ENCODE measurements at regions not wholly inside any gene's neighbourhood (a gene's known extent, or its start where the extent isn't known, plus 50 kb on each side); places are given as distances from the start of the nearest gene placed in this dataset.
"Not testable (repeated sequence)": the region's sequence is repeated elsewhere in the genome, so short reads cannot be mapped to it uniquely, and the experiment has no call there.

DNA sequence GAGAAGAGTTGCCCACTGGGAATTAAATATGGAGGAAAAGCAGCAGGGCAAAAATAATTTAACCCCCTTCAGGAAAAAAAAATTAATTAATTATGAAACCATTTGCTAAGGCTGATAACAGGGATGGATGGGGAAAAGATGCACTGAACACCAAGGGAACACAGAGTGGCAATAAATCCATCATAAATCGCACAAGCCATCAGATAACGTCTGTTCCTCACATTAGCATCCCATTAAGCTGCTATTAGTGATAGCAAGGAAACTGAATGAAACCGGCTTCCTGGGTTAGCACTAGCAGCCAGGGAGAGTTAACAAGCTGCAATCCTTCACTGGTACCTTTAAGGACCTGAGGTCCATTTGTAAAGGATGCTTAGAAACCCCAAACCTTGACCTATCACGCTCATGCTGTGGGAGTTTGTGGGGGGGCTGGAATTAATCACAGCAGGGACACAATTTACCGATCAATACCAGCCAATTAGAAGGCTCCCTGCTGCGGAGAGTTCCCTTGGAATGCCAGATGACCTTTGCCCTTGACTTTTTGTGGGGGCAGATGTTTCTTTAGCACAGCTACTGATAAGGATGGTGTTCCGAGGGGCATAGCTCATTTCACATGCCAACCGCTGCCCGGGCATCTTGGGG lies 175.5 kb upstream of the KLF7 start:
- no peak for DNase-seq
- H3K27ac ChIP-seq (ENCODE audit: low read length): no peak overlapping the region
- intact Hi-C loops (cut with micrococcal nuclease): no loop called here
- H3K36me3 Mint-ChIP-seq: no peaks in the 10 kb centered on the region
- no peak for ATAC-seq
- WGBS (ENCODE audit: insufficient coverage): 94% methylated on average over 9 of the region's 9 CpGs
- no peaks in the 10 kb centered on the region for H3K9me3 Mint-ChIP-seq
- no peaks in the 10 kb centered on the region for H3K27me3 ChIP-seq (ENCODE audit: control insufficient read depth, insufficient read depth, low read length)
- H3K27me3 Mint-ChIP-seq (ENCODE audit: low read depth in 2 of 2): peaks cover 5 to 7% of the 10 kb centered on the region in 2 donors
- H3K9me3 ChIP-seq (ENCODE audit: control insufficient read depth, insufficient read depth, low read length): no peaks in the 10 kb centered on the region
- no peak overlapping the region for H3K4me3 ChIP-seq (ENCODE audit: low read length)
- no peaks in the 10 kb centered on the region for H3K36me3 ChIP-seq (ENCODE audit: control insufficient read depth, insufficient read depth, low read length)
- no peaks in the 10 kb centered on the region for H3K4me1 ChIP-seq (ENCODE audit: control insufficient read depth, insufficient read depth, low read length)
- TF ChIP-seq CTCF (IDR thresholded peaks at IDR 0.05): no peak
- no peak overlapping the region for H3K27ac Mint-ChIP-seq
- no peak overlapping the region for H3K4me3 Mint-ChIP-seq
- H3K4me1 Mint-ChIP-seq: peaks cover 6 to 11% of the 10 kb centered on the region in 2 donors

DNA sequence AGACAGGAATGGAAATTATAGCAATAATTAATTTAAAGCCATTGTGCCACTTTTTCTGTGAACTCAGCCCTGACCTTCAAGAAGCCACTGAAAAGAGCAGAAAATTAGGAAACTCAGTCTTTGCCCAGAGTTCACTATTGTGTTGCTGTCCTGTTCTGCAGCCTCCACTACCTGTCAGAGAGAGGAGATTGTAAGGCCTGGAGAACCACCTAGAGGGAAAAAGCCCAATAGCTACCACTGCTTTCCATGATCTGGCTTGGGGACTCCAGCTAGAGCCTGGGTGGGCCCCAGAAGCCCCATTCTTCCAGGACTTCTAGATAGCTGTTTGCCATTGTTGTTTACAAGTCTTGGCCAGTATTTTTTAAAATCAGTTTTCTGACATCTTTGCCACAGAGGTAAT lies 176.1 kb upstream of the KLF7 start:
- intact Hi-C loops (cut with micrococcal nuclease): no loop called here
- Histone ChIP-seq H3K27ac (ENCODE audit: low read length) (no peak overlapping the region), H3K4me1 (ENCODE audit: control insufficient read depth, insufficient read depth, low read length) (no peaks in the 10 kb centered on the region), H3K27me3 (ENCODE audit: control insufficient read depth, insufficient read depth, low read length) (no peaks in the 10 kb centered on the region), H3K36me3 (ENCODE audit: control insufficient read depth, insufficient read depth, low read length) (no peaks in the 10 kb centered on the region), H3K4me3 (ENCODE audit: low read length) (no peak overlapping the region), H3K9me3 (ENCODE audit: control insufficient read depth, insufficient read depth, low read length) (no peaks in the 10 kb centered on the region)
- Mint-ChIP-seq H3K27ac (no peak overlapping the region), H3K4me3 (no peak overlapping the region), H3K9me3 (peaks cover 0 to 3% of the 10 kb centered on the region in 2 donors), H3K27me3 (ENCODE audit: low read depth in 2 of 2) (peaks cover 7 to 8% of the 10 kb centered on the region in 2 donors), H3K36me3 (no peaks in the 10 kb centered on the region), H3K4me1 (peaks cover 6 to 11% of the 10 kb centered on the region in 2 donors)
- DNase-seq: no peak
- no peak for ATAC-seq
- no peak for TF ChIP-seq CTCF (IDR thresholded peaks at IDR 0.05)

GRCh38 chr2:207344596-207345394 lies 179.0 kb upstream of the KLF7 start:
- DNase-seq; H3K36me3 Mint-ChIP-seq; H3K4me1 ChIP-seq (ENCODE audit: control insufficient read depth, insufficient read depth, low read length); H3K4me1 Mint-ChIP-seq; H3K27ac Mint-ChIP-seq; H3K4me3 Mint-ChIP-seq; H3K36me3 ChIP-seq (ENCODE audit: control insufficient read depth, insufficient read depth, low read length); ATAC-seq; H3K9me3 ChIP-seq (ENCODE audit: control insufficient read depth, insufficient read depth, low read length); intact Hi-C loops (cut with micrococcal nuclease); H3K9me3 Mint-ChIP-seq; H3K27ac ChIP-seq (ENCODE audit: low read length); H3K4me3 ChIP-seq (ENCODE audit: low read length); H3K27me3 ChIP-seq (ENCODE audit: control insufficient read depth, insufficient read depth, low read length): not testable (repeated sequence)
- H3K27me3 Mint-ChIP-seq (ENCODE audit: low read depth in 2 of 2): peaks cover 13 to 14% of the 10 kb centered on the region in 2 donors
- WGBS (ENCODE audit: insufficient coverage): 81% methylated on average over 12 of the region's 12 CpGs

GRCh38 chr2:207351171-207351570 lies 178.6 kb upstream of the CREB1 start:
- Mint-ChIP-seq H3K27ac (no peak overlapping the region), H3K4me3 (no peak overlapping the region), H3K9me3 (peaks cover 0 to 9% of the 10 kb centered on the region in 2 donors), H3K4me1 (peaks cover 10% of the 10 kb centered on the region in 2 donors), H3K36me3 (peaks cover 7% of the 10 kb centered on the region), H3K27me3 (ENCODE audit: low read depth in 2 of 2) (peaks cover 7 to 11% of the 10 kb centered on the region in 2 donors)
- no peak overlapping the region for H3K4me3 ChIP-seq (ENCODE audit: low read length)
- ATAC-seq: no peak
- TF ChIP-seq CTCF (IDR thresholded peaks at IDR 0.05): no peak
- WGBS (ENCODE audit: insufficient coverage): 100% methylated on average over 1 of the region's 1 CpG
- H3K27me3 ChIP-seq (ENCODE audit: control insufficient read depth, insufficient read depth, low read length): no peaks in the 10 kb centered on the region
- peaks cover 8% of the 10 kb centered on the region for H3K4me1 ChIP-seq (ENCODE audit: control insufficient read depth, insufficient read depth, low read length)
- no peak for DNase-seq
- no peaks in the 10 kb centered on the region for H3K9me3 ChIP-seq (ENCODE audit: control insufficient read depth, insufficient read depth, low read length)
- intact Hi-C loops (cut with micrococcal nuclease): loop anchor here (10.0 kb wide), 1 partner anchor 546 kb away; no protein-coding TSS in a partner anchor
- H3K27ac ChIP-seq (ENCODE audit: low read length): no peak overlapping the region
- H3K36me3 ChIP-seq (ENCODE audit: control insufficient read depth, insufficient read depth, low read length): no peaks in the 10 kb centered on the region

Data from natural killer cell (primary cell).